Bronchial epithelial cell (primary cell): ENCODE measurements at regions not wholly inside any gene's neighbourhood (a gene's known extent, or its start where the extent isn't known, plus 50 kb on each side); places are given as distances from the start of the nearest gene placed in this dataset.

Experiments used
- DNase-seq: peaks from one replicate; pipeline ENCODE4 v3.0.0-alpha.2; 2010; ENCODE audit warnings: low read depth
- FAIRE-seq: peaks from 2 replicates; lab custom pipeline; 2011; peaks lifted over from hg19 to GRCh38; lab: Jason Lieb, UNC
- H3K27me3 ChIP-seq: 2 replicates; pipeline ENCODE4 v1.5.1; 2011; ENCODE audit warnings: low read length; ENCODE audit not compliant: control insufficient read depth, insufficient read depth
- H3K36me3 ChIP-seq: 2 replicates; pipeline ENCODE4 v1.5.1; 2011; ENCODE audit warnings: low read length; ENCODE audit not compliant: control insufficient read depth, insufficient read depth
- H3K4me3 ChIP-seq: 2 replicates; pipeline ENCODE4 v1.5.1; 2011; ENCODE audit warnings: mild to moderate bottlenecking, low read depth, low read length, control low read depth
- TF ChIP-seq, protein P1 (sequence below): IDR thresholded peaks from 2 replicates; pipeline ENCODE4 v1.5.1; 2011; ENCODE audit warnings: mild to moderate bottlenecking, moderate library complexity, low read length, control low read depth, inconsistent platforms; ENCODE audit not compliant: insufficient read depth, severe bottlenecking

- no peak for FAIRE-seq
- H3K4me3 ChIP-seq, result no peak overlapping the region
Observed at GRCh38 chr4:43435291-43435690, 542.8 kb downstream of the GRXCR1 start.

GRCh38 chr4:43452948-43453347 is 560.4 kb downstream of the GRXCR1 start:
- TF ChIP-seq, protein P1, sequence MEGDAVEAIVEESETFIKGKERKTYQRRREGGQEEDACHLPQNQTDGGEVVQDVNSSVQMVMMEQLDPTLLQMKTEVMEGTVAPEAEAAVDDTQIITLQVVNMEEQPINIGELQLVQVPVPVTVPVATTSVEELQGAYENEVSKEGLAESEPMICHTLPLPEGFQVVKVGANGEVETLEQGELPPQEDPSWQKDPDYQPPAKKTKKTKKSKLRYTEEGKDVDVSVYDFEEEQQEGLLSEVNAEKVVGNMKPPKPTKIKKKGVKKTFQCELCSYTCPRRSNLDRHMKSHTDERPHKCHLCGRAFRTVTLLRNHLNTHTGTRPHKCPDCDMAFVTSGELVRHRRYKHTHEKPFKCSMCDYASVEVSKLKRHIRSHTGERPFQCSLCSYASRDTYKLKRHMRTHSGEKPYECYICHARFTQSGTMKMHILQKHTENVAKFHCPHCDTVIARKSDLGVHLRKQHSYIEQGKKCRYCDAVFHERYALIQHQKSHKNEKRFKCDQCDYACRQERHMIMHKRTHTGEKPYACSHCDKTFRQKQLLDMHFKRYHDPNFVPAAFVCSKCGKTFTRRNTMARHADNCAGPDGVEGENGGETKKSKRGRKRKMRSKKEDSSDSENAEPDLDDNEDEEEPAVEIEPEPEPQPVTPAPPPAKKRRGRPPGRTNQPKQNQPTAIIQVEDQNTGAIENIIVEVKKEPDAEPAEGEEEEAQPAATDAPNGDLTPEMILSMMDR, result no peak
- FAIRE-seq (no peak), DNase-seq (no peak)
- H3K4me3 ChIP-seq, result no peak overlapping the region
- H3K27me3 ChIP-seq, result no peaks in the 10 kb centered on the region
- no peaks in the 10 kb centered on the region for H3K36me3 ChIP-seq

More at GRCh38 chr4:43435291-43435690, 542.8 kb downstream of the GRXCR1 start:
- Histone ChIP-seq H3K36me3 (no peaks in the 10 kb centered on the region), H3K27me3 (no peaks in the 10 kb centered on the region)
- DNase-seq, result no peak
- TF ChIP-seq, protein P1, result no peak

- TF ChIP-seq, protein P1, result no peak
- FAIRE-seq (no peak), DNase-seq (peak; percentile 91)
- H3K36me3 ChIP-seq, result no peaks in the 10 kb centered on the region
- no peak overlapping the region for H3K4me3 ChIP-seq
- H3K27me3 ChIP-seq, result no peaks in the 10 kb centered on the region
Observed at GRCh38 chr4:43456383-43456782, 563.9 kb downstream of the GRXCR1 start.

- FAIRE-seq (no peak), DNase-seq (peak; percentile 97)
- TF ChIP-seq, protein P1, result no peak
- H3K4me3 ChIP-seq, result no peak overlapping the region
- no peaks in the 10 kb centered on the region for H3K27me3 ChIP-seq
- no peaks in the 10 kb centered on the region for H3K36me3 ChIP-seq
Observed at GRCh38 chr4:43457866-43458265, 565.4 kb downstream of the GRXCR1 start.

GRCh38 chr4:43458293-43458692 is 565.8 kb downstream of the GRXCR1 start:
- FAIRE-seq (peak; percentile 90), DNase-seq (peak; percentile 77)
- Histone ChIP-seq H3K36me3 (no peaks in the 10 kb centered on the region), H3K4me3 (no peak overlapping the region), H3K27me3 (no peaks in the 10 kb centered on the region)
- TF ChIP-seq, protein P1, result no peak

GRCh38 chr4:43471950-43472349 is 579.4 kb downstream of the GRXCR1 start:
- DNase-seq (no peak), FAIRE-seq (no peak)
- no peaks in the 10 kb centered on the region for H3K36me3 ChIP-seq
- TF ChIP-seq, protein P1, result peak; percentile 4
- H3K27me3 ChIP-seq, result no peaks in the 10 kb centered on the region
- H3K4me3 ChIP-seq, result no peak overlapping the region
